Chondrocyte (in vitro differentiated cells): ENCODE measurements at regions not wholly inside any gene's neighbourhood (a gene's known extent, or its start where the extent isn't known, plus 50 kb on each side); places are given as distances from the start of the nearest gene placed in this dataset.

Experiments used
- DNase-seq: peaks from one replicate; pipeline ENCODE4 v3.0.0; 2021; ENCODE audit warnings: mixed read lengths, low spot score
- H3K27ac Mint-ChIP-seq: one replicate; pipeline ENCODE4 v1.8.0; 2021; ENCODE audit warnings: mild to moderate bottlenecking, moderate library complexity, mixed read lengths; ENCODE audit not compliant: unreplicated experiment
- H3K27me3 Mint-ChIP-seq: 2 replicates; pipeline ENCODE4 v1.8.0; 2021; ENCODE audit warnings: low read depth, mixed read lengths
- H3K36me3 Mint-ChIP-seq: 2 replicates; pipeline ENCODE4 v1.8.0; 2021; ENCODE audit warnings: low read depth, mixed read lengths
- H3K4me1 Mint-ChIP-seq: 2 replicates; pipeline ENCODE4 v1.8.0; 2021; ENCODE audit warnings: low read depth, mild to moderate bottlenecking, mixed read lengths
- H3K4me3 Mint-ChIP-seq: one replicate; pipeline ENCODE4 v1.8.0; 2021; ENCODE audit warnings: mild to moderate bottlenecking, moderate library complexity, mixed read lengths; ENCODE audit not compliant: unreplicated experiment
- H3K9me3 Mint-ChIP-seq: 2 replicates; pipeline ENCODE4 v1.8.0; 2021; ENCODE audit warnings: low read depth, mixed read lengths
- TF ChIP-seq, protein P1 (sequence below): fragments of 200-600 bp; sonication (generic); IDR thresholded peaks from 2 replicates; pipeline ENCODE4 v1.5.0; 2021; ENCODE audit warnings: antibody characterized with exemption, mild to moderate bottlenecking, moderate library complexity

DNA sequence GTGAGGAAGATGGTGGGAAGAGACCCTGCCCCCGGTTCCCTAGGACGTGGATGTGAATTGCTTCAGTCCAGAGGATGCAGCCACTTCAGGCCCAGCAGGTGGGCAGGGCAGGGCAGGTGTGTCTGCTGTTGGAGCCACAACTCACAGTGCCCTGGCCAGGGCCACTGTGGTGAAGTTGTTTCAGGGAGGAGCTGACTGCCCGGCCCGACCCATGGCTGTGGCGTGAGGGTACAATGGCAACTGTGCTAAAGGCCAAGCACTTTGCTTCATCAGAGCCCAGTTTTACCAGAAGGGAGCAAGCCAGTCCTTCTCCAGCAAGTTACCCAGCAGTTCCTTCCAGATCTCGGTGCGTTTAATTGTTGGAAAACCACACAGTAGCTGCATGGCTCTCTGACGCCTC is 1174.4 kb downstream of the BRD1 start:
- Mint-ChIP-seq H3K4me3 (no peak overlapping the region), H3K36me3 (no peaks in the 10 kb centered on the region), H3K27me3 (no peaks in the 10 kb centered on the region), H3K4me1 (peaks cover 14% of the 10 kb centered on the region), H3K9me3 (no peaks in the 10 kb centered on the region), H3K27ac (no peak overlapping the region)
- DNase-seq, result no peak
- TF ChIP-seq, protein P1, sequence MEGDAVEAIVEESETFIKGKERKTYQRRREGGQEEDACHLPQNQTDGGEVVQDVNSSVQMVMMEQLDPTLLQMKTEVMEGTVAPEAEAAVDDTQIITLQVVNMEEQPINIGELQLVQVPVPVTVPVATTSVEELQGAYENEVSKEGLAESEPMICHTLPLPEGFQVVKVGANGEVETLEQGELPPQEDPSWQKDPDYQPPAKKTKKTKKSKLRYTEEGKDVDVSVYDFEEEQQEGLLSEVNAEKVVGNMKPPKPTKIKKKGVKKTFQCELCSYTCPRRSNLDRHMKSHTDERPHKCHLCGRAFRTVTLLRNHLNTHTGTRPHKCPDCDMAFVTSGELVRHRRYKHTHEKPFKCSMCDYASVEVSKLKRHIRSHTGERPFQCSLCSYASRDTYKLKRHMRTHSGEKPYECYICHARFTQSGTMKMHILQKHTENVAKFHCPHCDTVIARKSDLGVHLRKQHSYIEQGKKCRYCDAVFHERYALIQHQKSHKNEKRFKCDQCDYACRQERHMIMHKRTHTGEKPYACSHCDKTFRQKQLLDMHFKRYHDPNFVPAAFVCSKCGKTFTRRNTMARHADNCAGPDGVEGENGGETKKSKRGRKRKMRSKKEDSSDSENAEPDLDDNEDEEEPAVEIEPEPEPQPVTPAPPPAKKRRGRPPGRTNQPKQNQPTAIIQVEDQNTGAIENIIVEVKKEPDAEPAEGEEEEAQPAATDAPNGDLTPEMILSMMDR, result no peak

DNA sequence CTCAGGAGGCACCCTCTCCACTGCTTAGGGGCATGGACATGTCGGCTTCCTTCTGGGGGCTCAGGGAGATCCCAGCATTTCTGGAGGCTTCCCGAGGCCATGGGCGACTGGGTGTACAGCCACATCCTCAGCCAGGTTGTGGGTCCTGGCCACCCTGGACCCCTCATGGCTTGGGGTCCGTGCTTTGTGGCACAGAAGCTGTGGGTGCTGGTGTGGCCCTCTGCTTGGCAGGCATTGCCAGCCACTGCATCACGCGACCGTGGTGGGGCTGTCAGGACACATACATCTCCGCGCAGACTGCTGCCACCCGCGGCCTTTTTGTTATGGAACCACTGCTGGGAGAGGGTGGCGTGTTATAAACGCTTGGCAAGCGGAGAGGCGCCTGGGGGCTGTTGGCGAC is 1174.9 kb downstream of the BRD1 start:
- H3K9me3 Mint-ChIP-seq, result no peaks in the 10 kb centered on the region
- H3K4me1 Mint-ChIP-seq, result peaks cover 14% of the 10 kb centered on the region
- H3K27ac Mint-ChIP-seq, result no peak overlapping the region
- no peaks in the 10 kb centered on the region for H3K36me3 Mint-ChIP-seq
- H3K4me3 Mint-ChIP-seq, result no peak overlapping the region
- H3K27me3 Mint-ChIP-seq, result no peaks in the 10 kb centered on the region
- TF ChIP-seq, protein P1, result no peak
- DNase-seq, result no peak

DNA sequence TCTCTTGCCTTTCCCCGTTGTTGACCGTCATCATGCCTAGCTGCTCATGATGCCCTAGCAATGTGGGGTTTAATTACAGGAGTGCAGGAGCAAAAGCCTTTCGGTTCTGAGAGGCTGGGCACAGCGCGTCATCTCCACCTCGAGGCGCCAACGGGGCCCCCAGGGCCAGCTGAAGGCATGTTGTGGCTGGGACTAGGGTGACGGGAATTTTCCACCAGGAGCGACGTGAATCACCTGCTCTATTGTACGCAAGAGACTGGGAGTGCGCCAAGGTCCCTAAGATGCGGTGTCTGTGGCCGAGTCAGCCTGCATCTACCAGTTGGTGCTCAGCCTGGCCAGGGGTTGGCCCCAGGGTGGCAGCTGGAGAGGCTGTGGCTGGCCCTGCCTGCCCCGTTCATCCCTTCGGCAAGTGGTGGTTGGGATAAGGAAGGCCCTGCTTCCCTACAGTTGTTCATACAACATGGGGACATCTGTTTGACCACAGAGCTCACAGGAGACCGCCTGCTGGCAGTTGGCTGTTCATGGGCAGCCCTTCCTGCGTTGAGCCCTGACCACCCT is 1175.6 kb downstream of the BRD1 start:
- TF ChIP-seq, protein P1, result no peak
- H3K27ac Mint-ChIP-seq, result no peak overlapping the region

DNA sequence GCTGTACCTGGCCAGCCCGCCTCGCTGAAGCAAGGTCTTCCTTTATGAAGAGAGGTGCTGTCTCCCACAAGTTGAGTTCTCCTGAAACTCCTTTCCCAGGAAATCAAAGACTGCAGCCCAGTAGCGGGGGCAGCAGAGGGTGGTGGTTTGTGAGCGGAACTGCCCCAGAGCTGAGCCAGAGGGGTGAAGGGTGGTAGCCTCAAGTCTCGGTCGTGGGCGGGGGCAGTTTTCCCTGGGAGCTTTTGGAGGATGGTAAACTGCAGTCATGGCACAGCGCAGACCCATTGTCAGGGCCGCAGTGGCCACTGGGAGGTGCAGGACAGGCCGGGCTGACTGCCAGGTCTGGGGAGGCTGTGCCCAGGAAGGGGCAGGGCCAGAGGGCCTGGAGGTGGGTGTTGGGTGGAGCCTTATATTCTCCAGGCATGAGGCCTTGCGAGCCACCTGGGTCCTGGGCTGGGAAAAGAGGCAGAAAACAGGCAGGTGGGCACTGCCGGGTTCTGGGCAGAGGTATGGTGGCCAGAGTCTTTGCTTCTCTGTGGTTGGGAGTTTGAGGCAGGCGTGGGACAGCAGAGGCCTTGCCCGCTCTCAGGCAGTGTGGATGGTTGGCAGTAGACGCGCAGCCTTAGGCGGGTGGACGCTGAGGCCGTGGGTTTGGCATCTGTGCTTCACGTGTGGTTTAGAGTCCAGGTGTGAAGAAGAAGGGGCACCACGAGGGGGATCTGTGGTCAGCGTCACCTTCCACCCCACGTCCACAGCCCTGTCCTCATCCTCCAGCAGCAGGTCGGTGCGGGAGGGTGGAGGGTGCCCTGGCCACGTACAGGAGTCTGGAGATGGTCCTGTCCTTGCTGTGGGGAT is 1176.4 kb downstream of the BRD1 start:
- Mint-ChIP-seq H3K9me3 (no peaks in the 10 kb centered on the region), H3K36me3 (no peaks in the 10 kb centered on the region), H3K27ac (no peak overlapping the region), H3K4me1 (peaks cover 14% of the 10 kb centered on the region), H3K27me3 (no peaks in the 10 kb centered on the region), H3K4me3 (no peak overlapping the region)
- no peak for DNase-seq
- TF ChIP-seq, protein P1, result no peak

More for the DNA sequence above, 1175.6 kb downstream of the BRD1 start:
- no peaks in the 10 kb centered on the region for H3K36me3 Mint-ChIP-seq
- no peaks in the 10 kb centered on the region for H3K9me3 Mint-ChIP-seq
- H3K27me3 Mint-ChIP-seq, result no peaks in the 10 kb centered on the region
- no peak for DNase-seq
- no peak overlapping the region for H3K4me3 Mint-ChIP-seq
- peaks cover 14% of the 10 kb centered on the region for H3K4me1 Mint-ChIP-seq

DNA sequence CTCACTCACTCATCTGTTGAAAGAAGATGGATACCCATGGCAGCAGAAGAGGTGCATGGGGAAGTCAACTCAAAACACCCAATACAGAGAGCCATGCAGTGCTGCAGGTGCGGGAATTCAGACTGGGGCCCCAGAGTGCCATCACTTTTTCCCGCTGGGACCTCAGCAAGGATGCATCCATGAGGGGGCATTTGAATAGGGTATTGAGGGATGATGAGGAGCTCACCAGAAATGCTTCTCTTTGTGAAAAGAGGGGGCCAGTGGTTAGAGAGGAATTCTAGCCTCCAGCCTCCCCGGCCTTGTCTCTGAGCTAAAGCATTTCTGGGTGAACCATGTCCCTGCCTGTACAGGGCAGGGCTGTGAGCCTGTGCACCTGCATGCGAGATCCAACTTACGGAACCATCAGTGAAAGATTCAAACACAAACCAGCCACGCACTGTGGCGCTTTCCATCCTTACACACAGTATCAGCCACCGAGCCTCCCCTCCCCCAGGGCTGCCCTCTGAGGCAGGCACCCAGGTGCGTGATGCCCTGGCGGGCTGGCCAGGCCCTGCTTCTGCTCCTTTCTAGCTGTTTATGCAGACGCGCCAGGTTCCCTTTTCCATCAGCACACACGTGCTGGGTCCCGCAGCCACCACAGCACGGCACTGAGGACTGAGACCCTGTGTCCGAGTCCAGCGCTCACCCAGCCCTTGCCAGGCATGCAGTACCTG is 1177.2 kb downstream of the BRD1 start:
- no peak for DNase-seq
- H3K4me3 Mint-ChIP-seq, result no peak overlapping the region

More for the DNA sequence above, 1177.2 kb downstream of the BRD1 start:
- Mint-ChIP-seq H3K27ac (no peak overlapping the region), H3K36me3 (no peaks in the 10 kb centered on the region), H3K27me3 (no peaks in the 10 kb centered on the region), H3K9me3 (no peaks in the 10 kb centered on the region), H3K4me1 (peaks cover 14% of the 10 kb centered on the region)
- TF ChIP-seq, protein P1, result no peak
